ENCODE measurements at regions not wholly inside any gene's neighbourhood (a gene's known extent, or its start where the extent isn't known, plus 50 kb on each side); places are given as distances from the start of the nearest gene placed in this dataset.

DNA sequence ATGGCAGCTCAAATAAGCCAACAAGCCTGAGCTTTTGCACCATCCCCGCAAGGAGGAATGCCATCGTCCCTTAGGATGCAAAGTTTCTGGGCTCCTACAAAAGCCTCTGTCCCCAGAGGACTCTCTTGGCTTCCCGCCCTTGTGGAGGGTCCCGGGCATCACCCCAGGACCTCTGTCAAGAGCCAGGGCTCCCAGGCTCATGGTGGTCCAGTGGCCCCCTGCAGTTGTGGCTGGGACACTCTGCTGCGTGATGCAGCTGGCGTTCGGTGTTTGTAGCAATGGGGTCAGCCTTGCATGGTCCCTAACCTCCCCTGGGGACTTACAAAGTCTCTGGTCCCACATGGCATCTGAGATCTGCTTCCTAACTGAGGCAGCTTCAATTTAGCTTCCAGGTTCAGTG, 104.7 kb downstream of the RIPK4 start:
- POLR2A ChIA-PET, result no interaction called here
- Histone ChIP-seq H3K27me3 (ENCODE audit: control insufficient read depth, insufficient read depth, low read length) (peaks cover 14% of the 10 kb centered on the region), H3K4me3 (ENCODE audit: low read depth, low read length) (no peak overlapping the region), H3K27ac (ENCODE audit: low read depth, low read length) (no peak overlapping the region), H3K9me3 (ENCODE audit: control insufficient read depth, insufficient read depth, low read length) (no peaks in the 10 kb centered on the region; the same call in 1 of the 2 replicates)
- CTCF ChIA-PET, result no interaction called here
- no peak for DNase-seq (ENCODE audit: low read depth, low spot score)
- TF ChIP-seq, protein P1, sequence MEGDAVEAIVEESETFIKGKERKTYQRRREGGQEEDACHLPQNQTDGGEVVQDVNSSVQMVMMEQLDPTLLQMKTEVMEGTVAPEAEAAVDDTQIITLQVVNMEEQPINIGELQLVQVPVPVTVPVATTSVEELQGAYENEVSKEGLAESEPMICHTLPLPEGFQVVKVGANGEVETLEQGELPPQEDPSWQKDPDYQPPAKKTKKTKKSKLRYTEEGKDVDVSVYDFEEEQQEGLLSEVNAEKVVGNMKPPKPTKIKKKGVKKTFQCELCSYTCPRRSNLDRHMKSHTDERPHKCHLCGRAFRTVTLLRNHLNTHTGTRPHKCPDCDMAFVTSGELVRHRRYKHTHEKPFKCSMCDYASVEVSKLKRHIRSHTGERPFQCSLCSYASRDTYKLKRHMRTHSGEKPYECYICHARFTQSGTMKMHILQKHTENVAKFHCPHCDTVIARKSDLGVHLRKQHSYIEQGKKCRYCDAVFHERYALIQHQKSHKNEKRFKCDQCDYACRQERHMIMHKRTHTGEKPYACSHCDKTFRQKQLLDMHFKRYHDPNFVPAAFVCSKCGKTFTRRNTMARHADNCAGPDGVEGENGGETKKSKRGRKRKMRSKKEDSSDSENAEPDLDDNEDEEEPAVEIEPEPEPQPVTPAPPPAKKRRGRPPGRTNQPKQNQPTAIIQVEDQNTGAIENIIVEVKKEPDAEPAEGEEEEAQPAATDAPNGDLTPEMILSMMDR (IDR thresholded peaks at IDR 0.05; ENCODE audit: low read depth, low read length), result no peak

DNA sequence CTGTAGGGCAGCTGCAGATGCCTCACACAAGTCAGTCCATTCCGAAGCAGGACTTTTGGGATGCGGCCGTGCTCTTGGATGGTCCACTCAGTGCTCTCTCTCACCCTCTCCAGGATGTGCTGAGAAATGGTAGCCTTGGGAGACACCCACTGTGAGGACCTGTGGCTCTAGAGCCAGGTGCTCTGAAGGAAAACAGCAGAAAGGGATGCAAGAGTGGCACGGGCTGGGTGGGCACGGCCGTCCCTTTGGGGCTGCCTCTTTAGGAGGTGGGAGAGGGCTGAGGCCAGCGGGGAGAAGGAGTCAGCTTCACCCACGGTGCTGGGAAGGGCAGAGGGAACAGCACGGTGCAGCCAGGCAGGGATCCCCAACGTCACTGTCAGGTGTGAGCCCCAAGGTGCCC, 106.1 kb downstream of the RIPK4 start:
- Histone ChIP-seq H3K9me3 (ENCODE audit: control insufficient read depth, insufficient read depth, low read length) (no peaks in the 10 kb centered on the region), H3K27ac (ENCODE audit: low read depth, low read length) (no peak overlapping the region), H3K4me3 (ENCODE audit: low read depth, low read length) (no peak overlapping the region), H3K27me3 (ENCODE audit: control insufficient read depth, insufficient read depth, low read length) (peaks cover 14% of the 10 kb centered on the region)
- CTCF ChIA-PET, result interaction anchor here (0.6 kb wide), 1 partner anchor 114 kb away, joined by 4 read pairs; no protein-coding TSS in a partner anchor
- no peak for DNase-seq (ENCODE audit: low read depth, low spot score)
- TF ChIP-seq, protein P1 (IDR thresholded peaks at IDR 0.05; ENCODE audit: low read depth, low read length), result no peak
- POLR2A ChIA-PET, result no interaction called here

DNA sequence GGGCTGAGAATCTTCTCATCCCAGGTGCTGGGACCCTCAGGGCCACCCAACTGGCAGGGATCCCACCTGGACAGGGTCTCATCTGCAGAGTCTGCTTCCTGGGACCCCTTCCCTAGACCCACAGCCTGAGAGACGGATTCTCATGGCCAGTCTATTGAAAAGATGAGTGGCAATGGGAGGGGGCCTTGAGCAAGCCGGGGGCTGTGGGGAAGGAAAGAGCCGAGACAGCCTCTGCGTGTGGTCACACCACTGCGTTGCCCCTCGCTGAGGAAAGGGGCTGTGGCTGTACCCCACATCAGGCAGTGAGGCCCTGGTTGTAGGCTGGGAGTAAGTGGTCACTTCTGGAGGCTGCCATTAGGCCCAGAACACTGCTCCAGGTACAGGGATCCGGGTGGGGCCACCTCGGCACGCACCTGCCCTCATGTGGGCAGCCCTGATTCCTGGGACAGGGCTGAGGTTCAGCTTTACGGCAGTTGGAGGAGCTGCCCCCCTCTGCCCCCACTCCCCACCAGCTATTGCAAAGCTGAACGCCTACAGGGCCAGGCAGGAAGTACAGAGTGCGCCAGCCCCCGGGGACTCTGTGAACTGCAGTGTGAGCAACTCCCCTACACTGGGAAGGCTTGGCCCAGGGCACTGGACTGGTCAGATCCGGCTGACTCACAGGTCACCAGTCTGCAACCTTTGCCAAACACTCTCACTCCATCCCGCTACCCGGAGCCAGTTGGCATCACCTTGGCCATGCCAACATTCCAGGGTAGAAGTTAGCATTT, 106.9 kb downstream of the RIPK4 start:
- DNase-seq (ENCODE audit: low read depth, low spot score), result no peak
- POLR2A ChIA-PET, result no interaction called here
- CTCF ChIA-PET, result no interaction called here

DNA sequence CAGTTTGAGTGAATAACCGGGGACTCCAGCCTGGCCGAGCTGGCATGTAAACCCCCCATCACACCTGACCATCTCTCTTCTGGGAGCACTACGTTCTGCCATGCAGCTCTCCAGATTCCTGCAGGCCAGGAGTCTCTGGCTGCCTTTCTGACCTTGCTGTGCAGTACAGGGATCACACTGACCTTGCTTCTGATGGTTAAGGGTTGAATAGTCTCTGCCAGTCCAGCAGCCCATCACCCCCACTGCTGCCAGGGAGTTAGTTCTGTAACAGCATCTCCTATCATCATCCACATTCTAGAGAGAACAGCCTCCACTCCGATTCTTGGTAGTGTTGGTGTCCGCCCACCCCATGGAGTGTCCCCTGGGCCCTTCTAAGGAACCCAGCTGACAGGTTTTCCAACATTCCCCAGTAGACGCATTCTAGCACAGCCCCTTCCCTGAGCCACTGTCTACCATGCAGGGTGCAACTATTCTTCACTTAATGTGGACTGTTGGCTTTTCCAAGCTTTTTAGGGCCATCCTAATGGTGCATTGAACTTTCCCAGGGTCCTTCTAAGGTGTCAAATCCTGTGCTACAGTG, 109.8 kb downstream of the RIPK4 start:
- DNase-seq (ENCODE audit: low read depth, low spot score), result no peak
- ChIA-PET CTCF (interaction anchor here (0.7 kb wide), 1 partner anchor 44 kb away, joined by 3 read pairs; no protein-coding TSS in a partner anchor), POLR2A (no interaction called here)
- H3K27me3 ChIP-seq (ENCODE audit: control insufficient read depth, insufficient read depth, low read length), result peaks cover 14% of the 10 kb centered on the region
- TF ChIP-seq, protein P1 (IDR thresholded peaks at IDR 0.05; ENCODE audit: low read depth, low read length), result no peak
- no peak overlapping the region for H3K27ac ChIP-seq (ENCODE audit: low read depth, low read length)
- no peak overlapping the region for H3K4me3 ChIP-seq (ENCODE audit: low read depth, low read length)
- H3K9me3 ChIP-seq (ENCODE audit: control insufficient read depth, insufficient read depth, low read length), result no peaks in the 10 kb centered on the region; the same call in 1 of the 2 replicates

More for the DNA sequence above, 106.9 kb downstream of the RIPK4 start:
- Histone ChIP-seq H3K9me3 (ENCODE audit: control insufficient read depth, insufficient read depth, low read length) (no peaks in the 10 kb centered on the region), H3K27ac (ENCODE audit: low read depth, low read length) (no peak overlapping the region), H3K4me3 (ENCODE audit: low read depth, low read length) (no peak overlapping the region), H3K27me3 (ENCODE audit: control insufficient read depth, insufficient read depth, low read length) (peaks cover 14% of the 10 kb centered on the region)
- TF ChIP-seq, protein P1 (IDR thresholded peaks at IDR 0.05; ENCODE audit: low read depth, low read length), result no peak

DNA sequence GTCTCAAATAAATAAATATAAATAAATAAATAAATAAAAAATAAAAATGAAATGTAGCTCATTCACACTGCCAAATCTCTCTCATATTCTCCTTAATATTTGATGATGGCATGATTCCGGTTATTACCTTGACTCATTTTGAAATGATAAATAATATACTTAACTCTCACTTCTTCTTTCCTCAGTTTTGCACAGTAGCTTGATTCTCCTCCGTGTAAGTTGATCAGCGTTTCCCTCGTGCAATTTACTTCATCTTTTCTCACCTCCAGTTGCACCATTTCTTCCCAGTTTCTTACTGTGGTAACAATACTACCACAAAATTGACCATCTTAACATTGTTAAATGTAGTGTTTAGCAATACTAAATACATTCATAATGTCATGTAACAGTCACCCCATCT, 111.6 kb downstream of the RIPK4 start:
- TF ChIP-seq, protein P1 (IDR thresholded peaks at IDR 0.05; ENCODE audit: low read depth, low read length), result no peak
- no peak overlapping the region for H3K27ac ChIP-seq (ENCODE audit: low read depth, low read length)
- no peaks in the 10 kb centered on the region; the same call in 1 of the 2 replicates for H3K9me3 ChIP-seq (ENCODE audit: control insufficient read depth, insufficient read depth, low read length)
- no peak overlapping the region for H3K4me3 ChIP-seq (ENCODE audit: low read depth, low read length)
- DNase-seq (ENCODE audit: low read depth, low spot score), result no peak
- ChIA-PET CTCF (interaction anchor here (0.5 kb wide), 1 partner anchor 64 kb away, joined by 4 read pairs; no protein-coding TSS in a partner anchor), POLR2A (no interaction called here)
- H3K27me3 ChIP-seq (ENCODE audit: control insufficient read depth, insufficient read depth, low read length), result peaks cover 14% of the 10 kb centered on the region
